ENCODE measurements at regions not wholly inside any gene's neighbourhood (a gene's known extent, or its start where the extent isn't known, plus 50 kb on each side); places are given as distances from the start of the nearest gene placed in this dataset.

DNA sequence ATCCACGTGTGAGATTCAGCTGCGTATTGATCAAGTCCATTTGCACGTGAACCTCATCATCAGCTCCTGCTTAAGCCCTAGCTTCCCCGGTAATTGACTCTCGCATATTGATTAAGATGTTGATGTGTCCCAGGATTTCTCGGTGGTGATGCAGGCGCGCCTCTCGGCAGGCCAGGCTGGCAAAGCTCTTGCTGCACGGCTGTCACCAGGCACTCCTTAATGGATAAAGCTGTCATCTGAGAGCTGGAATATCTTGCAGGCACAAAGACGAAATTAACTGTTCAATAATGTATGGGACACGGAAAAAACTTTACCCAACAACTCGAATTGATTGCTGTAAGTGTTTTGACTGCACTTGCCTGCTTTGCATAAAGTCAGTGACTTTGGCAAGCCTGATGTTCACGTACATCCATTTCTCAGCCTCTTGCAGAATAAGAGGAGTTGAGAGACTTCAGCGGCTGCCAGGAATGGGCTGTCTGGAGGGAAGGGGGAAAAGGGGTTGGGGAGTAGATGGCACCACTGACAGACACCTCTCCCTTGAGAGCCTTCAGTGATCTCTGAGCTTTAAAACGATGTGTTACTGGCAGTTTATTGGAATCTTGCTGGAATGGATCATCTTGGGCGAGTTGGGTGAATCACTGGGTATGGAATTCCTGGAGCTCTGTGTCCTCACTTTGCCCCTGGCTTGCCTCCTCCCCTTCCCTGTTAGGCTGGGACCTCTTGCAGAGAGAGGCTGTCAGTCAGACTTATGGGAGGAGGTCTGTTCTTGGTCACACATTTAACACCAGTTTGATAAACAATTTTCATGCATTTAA is 650.3 kb downstream of the CCDC171 start:
- DNase-seq (ENCODE audit: low read depth): no peak

- no peak for DNase-seq (ENCODE audit: low read depth)
Measured at GRCh38 chr9:16203729-16204573, 651.1 kb downstream of the CCDC171 start.

DNA sequence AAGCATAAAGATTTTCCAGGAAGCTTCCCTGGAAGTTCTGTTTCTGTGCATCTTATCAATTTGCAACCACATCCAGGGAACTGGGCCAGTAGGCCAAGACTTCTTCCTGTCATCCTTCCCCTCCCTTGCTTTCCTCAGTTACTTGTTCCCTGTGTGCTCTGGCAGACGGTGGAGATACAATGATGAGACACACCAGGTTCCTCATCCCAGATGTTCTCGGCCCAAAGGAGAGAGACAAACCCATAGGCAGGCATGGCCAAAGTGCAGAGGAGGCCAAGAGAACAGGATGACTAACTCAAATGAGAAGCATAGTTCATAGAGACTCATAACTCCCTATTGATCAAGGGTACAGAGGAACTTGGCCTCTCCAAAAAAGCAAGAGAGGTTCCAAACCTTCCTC is 652.6 kb downstream of the CCDC171 start:
- no peak for DNase-seq (ENCODE audit: low read depth)

- no peak for DNase-seq (ENCODE audit: low read depth)
Measured at GRCh38 chr9:16206518-16206917, 653.7 kb downstream of the CCDC171 start.

DNA sequence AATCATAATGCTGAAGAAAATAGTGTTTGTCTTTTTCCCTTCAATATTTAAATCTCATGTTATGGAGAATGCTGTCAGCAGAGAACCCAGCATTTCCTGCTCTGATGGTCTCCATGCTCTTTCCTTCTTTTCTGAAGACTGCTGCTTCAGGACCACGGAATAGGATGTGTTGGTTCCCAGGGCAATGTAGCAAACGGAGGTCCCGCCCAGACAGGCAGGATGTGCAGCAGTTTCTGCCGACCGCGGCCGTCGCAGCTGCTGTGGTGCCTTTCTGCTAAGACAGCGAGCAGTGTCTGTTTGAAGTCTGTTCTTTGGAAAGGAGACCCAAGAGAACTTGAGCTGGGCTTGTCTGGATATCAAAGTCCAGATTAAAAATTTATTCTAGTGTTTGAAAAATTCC is 654.3 kb downstream of the CCDC171 start:
- DNase-seq (ENCODE audit: low read depth): no peak

GRCh38 chr9:16210440-16210839 is 657.6 kb downstream of the CCDC171 start:
- no peak for DNase-seq (ENCODE audit: low read depth)

GRCh38 chr9:16211946-16212345 is 658.5 kb downstream of the BNC2 start:
- no peak for DNase-seq (ENCODE audit: low read depth)

GRCh38 chr9:16213781-16214515 is 656.5 kb downstream of the BNC2 start:
- no peak for DNase-seq (ENCODE audit: low read depth)

DNA sequence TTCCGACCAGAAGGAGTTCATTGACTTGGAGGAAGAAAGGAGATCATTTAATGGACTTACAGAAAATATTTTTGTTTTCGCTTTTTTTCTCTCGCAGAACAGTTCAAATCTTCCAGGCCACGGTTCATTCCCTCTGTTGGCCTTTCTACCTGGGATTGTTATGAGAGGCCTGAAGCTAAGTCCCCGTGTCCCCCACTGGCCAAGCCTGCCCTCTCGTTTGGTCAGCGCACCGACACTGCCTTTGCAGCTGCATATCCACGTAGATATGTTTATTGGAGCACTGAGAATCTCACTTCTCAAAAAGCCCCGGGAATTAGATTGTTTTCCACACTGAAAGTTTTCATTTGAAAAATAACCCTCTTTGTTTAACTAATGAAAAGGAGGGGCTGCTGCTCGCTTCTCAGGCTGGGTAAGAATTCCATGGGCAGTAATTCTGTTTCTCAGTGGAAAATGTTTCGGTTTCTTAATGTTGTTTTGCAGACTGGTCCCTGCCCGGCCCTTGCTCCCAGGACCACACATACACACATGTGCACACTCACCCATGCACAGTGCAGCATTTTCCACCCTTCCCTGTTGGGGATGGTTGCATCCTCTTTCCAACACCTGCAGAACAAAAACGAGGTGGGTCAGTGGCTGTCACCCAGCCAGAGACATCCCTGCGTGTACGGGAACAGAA is 655.7 kb downstream of the BNC2 start:
- no peak for DNase-seq (ENCODE audit: low read depth)

DNA sequence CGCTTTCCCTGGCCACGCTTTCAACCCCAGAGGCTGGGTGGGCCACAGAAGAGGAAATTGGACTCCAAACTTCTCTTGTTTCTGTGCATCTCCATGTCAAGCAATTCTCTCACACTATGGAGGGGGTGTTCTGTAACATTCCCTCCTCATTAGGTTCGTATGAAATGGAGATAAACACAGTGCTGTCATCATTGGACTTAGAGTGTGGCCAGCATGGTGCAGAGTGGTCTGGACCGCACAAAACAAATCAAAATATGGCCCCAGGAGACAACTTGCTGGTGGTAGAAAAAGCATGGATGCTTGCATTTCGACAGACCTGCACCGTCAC is 655.2 kb downstream of the BNC2 start:
- no peak for DNase-seq (ENCODE audit: low read depth)

DNA sequence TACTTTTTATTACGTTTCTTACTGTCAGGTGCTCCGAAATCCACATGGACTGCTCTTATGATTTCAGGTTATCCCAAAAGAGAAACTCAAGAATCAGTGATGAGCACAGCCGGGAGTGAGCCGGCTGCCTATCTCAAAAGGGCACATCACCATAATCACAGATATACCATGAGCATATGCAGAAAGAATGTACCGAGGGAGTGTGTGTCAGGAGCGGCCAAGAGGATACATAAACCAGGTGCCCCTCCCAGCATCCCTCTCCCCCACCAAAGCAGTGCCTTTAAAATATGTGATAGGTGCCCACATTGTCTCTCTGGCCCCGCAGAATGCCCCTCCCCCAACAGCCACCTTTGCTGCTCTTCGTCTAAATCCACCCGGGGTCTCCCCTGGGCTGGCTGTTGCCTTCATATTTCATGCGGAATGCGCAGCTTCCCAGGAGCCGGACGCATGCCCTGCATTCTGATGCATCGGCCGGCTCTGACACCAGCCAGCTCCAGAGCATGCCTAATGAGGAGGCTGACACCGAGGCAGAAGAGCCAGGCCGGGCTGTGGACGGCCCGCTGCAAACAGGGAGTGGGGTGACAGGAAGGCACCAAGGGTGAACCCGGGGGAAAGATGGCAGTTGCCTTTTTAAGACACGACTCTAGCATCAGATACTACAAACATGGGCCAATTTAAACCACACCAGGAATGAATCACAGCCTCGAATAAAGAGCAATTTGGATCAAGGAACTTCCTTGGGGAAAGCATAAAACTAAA is 652.3 kb downstream of the BNC2 start:
- DNase-seq (ENCODE audit: low read depth): no peak

GRCh38 chr9:16221366-16221765 is 649.1 kb downstream of the BNC2 start:
- DNase-seq (ENCODE audit: low read depth): no peak

DNA sequence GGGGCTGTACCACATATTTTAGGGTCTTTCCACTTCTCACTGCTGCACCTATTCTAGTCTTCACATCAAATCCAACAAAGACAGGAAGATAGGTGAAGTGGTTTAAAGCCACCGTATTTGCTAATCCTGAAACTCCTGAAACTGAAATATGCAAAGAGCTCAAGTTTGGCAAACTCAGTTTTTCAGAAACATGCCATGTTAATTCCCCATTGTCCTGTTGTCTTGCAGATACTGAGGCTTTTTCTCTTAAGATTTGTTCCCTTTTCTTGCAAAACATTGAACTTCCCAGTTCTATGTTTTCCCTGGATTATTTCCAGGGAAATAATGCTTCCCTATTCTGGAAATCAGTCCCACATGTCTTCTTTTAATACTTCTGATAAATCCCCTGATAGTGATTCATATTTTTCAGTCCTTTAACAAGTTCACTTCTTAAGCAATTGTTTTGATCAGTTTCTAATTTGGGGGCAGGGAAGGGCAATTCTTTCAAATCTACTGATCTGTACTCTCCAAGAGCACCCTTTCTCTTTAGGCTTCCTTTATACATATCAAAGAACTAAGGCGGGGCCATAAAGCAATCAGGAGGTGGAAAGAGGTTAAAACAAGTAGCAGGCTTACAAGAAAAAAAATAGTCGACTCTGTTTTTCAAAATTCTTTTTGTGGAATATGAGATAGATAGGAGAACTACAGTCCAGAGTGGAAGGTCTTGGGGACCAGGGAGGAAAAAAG is 648.5 kb downstream of the BNC2 start:
- DNase-seq (ENCODE audit: low read depth): no peak

- no peak for DNase-seq (ENCODE audit: low read depth)
Measured at GRCh38 chr9:16223074-16223871, 647.2 kb downstream of the BNC2 start.

- DNase-seq (ENCODE audit: low read depth): no peak
Measured at GRCh38 chr9:16230731-16231130, 639.7 kb downstream of the BNC2 start.

DNA sequence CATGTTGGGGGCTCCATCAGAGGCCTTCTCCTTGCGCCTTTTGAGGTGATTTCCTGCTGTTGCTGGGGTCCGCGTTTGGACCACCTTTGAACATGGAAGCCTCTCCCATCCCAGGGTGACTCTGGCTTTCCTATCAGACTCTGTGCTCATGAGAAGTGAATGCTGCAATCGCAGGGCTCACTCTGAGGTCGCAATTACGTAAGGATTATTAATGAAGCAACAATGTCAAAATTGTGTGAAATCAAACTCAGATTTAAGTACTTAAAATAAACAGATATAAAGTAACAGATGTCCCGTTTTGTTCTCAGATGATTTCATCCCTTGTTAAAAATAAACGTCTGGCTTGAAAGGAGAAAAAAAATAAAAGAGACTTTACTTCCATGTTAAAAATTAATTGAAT is 634.2 kb downstream of the BNC2 start:
- DNase-seq (ENCODE audit: low read depth): no peak

GRCh38 chr9:16236882-16237281 is 633.6 kb downstream of the BNC2 start:
- DNase-seq (ENCODE audit: low read depth): no peak

GRCh38 chr9:16238623-16239138 is 631.8 kb downstream of the BNC2 start:
- no peak for DNase-seq (ENCODE audit: low read depth)

- no peak for DNase-seq (ENCODE audit: low read depth)
Measured at GRCh38 chr9:16241231-16241630, 629.2 kb downstream of the BNC2 start.

- DNase-seq (ENCODE audit: low read depth): no peak
Measured at GRCh38 chr9:16243798-16244197, 626.7 kb downstream of the BNC2 start.
